22Rv1 (cell line): ENCODE measurements at regions not wholly inside any gene's neighbourhood (a gene's known extent, or its start where the extent isn't known, plus 50 kb on each side); places are given as distances from the start of the nearest gene placed in this dataset.

Experiments
- H3K27ac ChIP-seq: fragments of 450-650 bp; 2 replicates; pipeline ENCODE4 v1.5.1; 2017
- CTCF ChIP-seq: fragments of 450-650 bp; IDR thresholded peaks from 2 replicates; pipeline ENCODE4 v1.5.1; 2017; ENCODE audit warnings: mild to moderate bottlenecking
- ZFX ChIP-seq: fragments of 450-650 bp; IDR thresholded peaks from 2 replicates; pipeline ENCODE4 v1.6.1; 2017; ENCODE audit warnings: antibody characterized with exemption, borderline replicate concordance

GRCh38 chr9:110064803-110065202 lies 143.2 kb downstream of the C9orf152 start:
- H3K27ac ChIP-seq: no peak overlapping the region
- TF ChIP-seq ZFX: no peak
- no peak for TF ChIP-seq CTCF

DNA sequence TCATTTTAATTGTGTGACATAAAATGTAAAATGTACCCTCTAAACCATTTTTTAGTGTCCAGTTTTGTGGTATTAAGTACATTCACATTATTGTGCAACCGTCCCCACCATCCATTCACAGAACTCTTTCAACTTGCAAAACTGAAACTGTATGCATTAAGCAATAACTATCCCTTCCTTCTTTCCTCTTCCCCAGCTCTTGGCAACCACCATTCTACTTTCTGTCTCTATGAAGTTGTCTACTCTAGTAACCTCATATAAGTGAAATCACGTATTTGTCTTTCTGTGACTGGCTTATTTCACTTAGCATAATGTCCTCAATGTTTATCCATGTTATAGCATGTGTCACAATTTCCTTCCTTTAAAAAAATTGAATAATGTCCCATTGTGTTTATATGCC lies 142.4 kb downstream of the C9orf152 start:
- no peak for TF ChIP-seq ZFX
- H3K27ac ChIP-seq: no peak overlapping the region

DNA sequence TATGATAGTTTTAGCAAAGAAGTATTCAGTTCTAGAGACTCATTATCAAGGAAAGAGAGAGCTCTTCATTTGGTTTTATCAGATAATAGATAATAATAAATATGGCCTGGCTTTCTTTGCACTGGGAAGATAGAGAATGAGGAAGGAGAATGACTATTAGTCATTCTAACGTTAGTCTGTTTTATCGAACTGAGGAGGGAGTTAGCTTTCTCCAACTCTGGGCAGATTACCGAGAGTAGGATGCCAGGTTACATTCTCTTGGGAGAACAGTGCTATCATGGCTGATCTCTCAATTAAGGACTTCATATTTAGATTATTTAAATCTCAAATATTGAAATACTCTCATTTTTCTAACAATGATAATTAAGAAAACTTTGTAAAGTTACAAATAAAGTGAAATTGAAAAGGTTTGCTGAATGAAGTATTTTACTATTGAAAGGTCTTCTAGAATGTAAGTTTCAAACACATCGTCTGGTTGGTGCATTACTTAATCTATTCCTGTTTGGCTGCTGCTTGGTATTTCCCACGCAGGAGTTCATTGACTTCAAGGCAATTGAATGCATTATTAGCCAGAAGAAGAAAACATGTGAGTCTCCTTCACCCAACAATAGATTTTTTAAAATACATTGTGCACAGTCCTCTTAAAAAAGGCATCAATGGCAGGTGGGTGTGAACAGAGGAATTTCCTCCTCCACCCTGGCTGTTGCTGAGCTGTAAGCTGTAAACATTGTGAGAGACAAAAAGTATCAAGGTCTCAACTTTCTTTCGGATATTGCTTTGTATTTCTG lies 140.8 kb downstream of the C9orf152 start:
- TF ChIP-seq CTCF (no peak), ZFX (no peak)
- H3K27ac ChIP-seq: no peak overlapping the region

DNA sequence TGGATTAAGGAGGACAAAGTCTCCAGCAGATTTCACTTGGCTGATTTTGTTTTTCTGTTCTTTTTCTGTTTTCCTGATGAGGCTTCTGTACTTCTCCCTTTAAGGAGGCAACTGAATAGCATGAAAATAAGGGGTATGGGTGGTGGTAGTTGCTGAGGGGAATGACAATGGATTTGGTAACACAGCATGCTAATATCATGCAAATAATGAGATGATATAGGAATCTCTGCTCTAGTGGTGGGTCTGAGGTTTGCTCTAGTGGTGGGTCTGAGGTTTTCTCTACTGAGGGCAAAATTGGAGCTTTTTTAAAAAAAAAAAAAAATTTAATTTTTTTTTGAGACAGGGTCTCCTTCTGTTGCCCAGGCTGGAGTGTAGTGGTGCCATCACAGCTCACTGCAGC lies 139.7 kb downstream of the C9orf152 start:
- TF ChIP-seq CTCF (no peak), ZFX (no peak)
- no peak overlapping the region for H3K27ac ChIP-seq

- no peak for TF ChIP-seq CTCF
- TF ChIP-seq ZFX: no peak
- no peak overlapping the region for H3K27ac ChIP-seq
These were observed 138.4 kb downstream of the C9orf152 start for GRCh38 chr9:110069326-110070248.

DNA sequence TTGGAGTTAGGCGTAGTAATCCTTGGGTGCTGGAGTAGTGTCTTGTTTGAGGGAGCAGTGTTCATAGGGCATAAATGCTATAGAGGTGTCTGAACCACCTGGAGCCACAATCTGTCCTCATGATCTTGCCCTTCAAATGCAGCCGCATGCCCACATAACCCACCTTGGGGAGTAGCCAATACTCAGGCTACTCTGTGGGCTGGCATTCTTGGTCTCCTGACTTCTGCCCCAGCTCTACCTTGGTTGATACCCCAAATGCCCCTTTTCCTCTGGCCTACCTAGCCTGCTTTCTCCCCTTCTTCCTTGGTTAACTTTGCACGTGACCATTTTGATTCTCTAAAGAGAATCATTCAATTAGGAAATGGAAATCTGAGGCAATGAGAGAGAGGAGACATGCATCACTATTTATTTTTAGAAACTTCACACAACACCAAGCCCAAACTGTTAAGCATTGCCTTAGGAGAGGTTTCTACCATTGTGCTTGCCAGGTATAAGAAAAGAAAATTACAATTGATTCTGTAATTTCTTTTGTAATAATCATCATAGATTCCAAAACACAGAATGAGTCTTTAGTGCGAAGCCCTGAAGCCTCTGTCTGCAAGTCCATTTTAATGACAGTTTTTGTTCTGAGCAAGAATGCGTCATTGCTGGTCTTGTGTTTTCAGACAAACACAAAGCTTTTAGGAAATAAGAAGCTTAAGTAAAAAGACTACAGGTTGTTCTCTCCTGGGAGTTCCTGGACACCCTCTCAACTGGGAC lies 135.2 kb downstream of the C9orf152 start:
- no peak for TF ChIP-seq CTCF
- no peak for TF ChIP-seq ZFX
- H3K27ac ChIP-seq: no peak overlapping the region

DNA sequence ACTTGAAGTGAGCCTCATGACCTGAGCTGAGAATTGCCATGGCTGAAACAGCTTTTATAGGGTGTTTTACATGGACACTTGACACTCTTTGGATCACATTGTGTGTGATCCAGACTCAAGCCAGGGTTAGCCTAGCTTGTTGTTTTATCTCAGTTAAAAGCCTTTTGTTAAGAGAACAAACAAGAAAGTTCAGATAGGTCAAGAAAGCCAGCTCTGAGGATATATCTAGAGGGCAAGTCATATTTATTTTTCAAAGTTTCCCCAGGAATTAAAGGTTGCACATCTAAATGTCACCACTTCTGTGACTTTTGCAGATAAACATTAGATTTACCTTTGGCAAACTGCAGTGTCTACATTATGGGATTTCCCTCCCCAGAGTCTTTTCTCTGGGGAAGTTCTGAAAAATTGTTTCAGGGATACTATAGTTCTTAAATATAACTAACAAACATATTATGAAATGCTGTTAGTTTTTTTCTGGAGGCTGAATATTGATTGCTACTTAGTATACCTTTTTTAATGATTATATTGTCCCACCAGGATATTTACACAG lies 134.5 kb downstream of the C9orf152 start:
- H3K27ac ChIP-seq: no peak overlapping the region
- TF ChIP-seq ZFX (no peak), CTCF (no peak)
